Kidney (tissue), 13 donors: ENCODE measurements at regions not wholly inside any gene's neighbourhood (a gene's known extent, or its start where the extent isn't known, plus 50 kb on each side); places are given as distances from the start of the nearest gene placed in this dataset.
A peak's percentile ranks its signal among the peaks of the same experiment; 100 is the strongest.

ENCODE experiments used
- DNase-seq, 5 donors: peaks; one replicate each; pipeline ENCODE4 v3.0.0-alpha.2; 2013 to 2020
- FAIRE-seq: peaks from 2 replicates; lab custom pipeline; 2012; peaks lifted over from hg19 to GRCh38; lab: Jason Lieb, UNC
- H3K27ac ChIP-seq, 2 donors: one replicate each; pipeline ENCODE4 v1.7.0; 2013; ENCODE audit warnings: low read depth in 2 of 2, low read length in 2 of 2, inconsistent platforms in 1 of 2
- H3K27me3 ChIP-seq: one replicate; pipeline ENCODE4 v1.7.1; 2013; ENCODE audit warnings: low read length, inconsistent platforms; ENCODE audit not compliant: control insufficient read depth, insufficient read depth
- H3K36me3 ChIP-seq, 3 donors: one replicate each; pipeline versions ENCODE4 v1.7.0 to v1.7.1; 2013; ENCODE audit warnings: low read length in 3 of 3, control low read depth in 1 of 3, inconsistent platforms in 1 of 3; ENCODE audit not compliant: insufficient read depth in 3 of 3, control insufficient read depth in 2 of 3
- H3K4me1 ChIP-seq, 3 donors: one replicate each; pipeline versions ENCODE4 v1.7.0 to v1.7.1; 2013; ENCODE audit warnings: low read length in 3 of 3, inconsistent platforms in 1 of 3, low read depth in 1 of 3; ENCODE audit not compliant: control insufficient read depth in 2 of 3, insufficient read depth in 2 of 3
- H3K4me3 ChIP-seq, 3 donors: one replicate each; pipeline versions ENCODE4 v1.7.0 to v1.8.1; 2013; ENCODE audit warnings: low read length in 3 of 3, control low read depth in 1 of 3, inconsistent platforms in 1 of 3
- H3K9ac ChIP-seq, 3 donors: one replicate each; pipeline versions ENCODE4 v1.7.0 to v1.7.1; 2013; ENCODE audit warnings: low read length in 3 of 3, control low read depth in 1 of 3, inconsistent platforms in 1 of 3
- H3K9me3 ChIP-seq, 3 donors: one replicate each; pipeline versions ENCODE4 v1.7.0 to v1.7.1; 2013; ENCODE audit warnings: low read length in 3 of 3, control low read depth in 1 of 3, inconsistent platforms in 1 of 3; ENCODE audit not compliant: control insufficient read depth in 2 of 3, insufficient read depth in 1 of 3
- CTCF ChIP-seq: IDR thresholded peaks from 3 replicates; pipeline ENCODE4 v1.5.1; 2012; ENCODE audit warnings: mild to moderate bottlenecking, moderate library complexity, borderline replicate concordance; ENCODE audit not compliant: insufficient read depth; ENCODE audit errors: extremely low read depth
- intact Hi-C: fragments of 100-400 bp; cut with DNase I; formaldehyde crosslinking; loops from one replicate; pipeline ENCODE4 v1.11.1; 2022
- donor health status: control.
- donor health status: control.
- donor health status: control.
- donor health status: control.
- donor health status: control.
- donor health status: DM: yes; HTN: yes; CAD: no.
- donor health status: Normal renal cell carcinoma (clear cell type).

DNA sequence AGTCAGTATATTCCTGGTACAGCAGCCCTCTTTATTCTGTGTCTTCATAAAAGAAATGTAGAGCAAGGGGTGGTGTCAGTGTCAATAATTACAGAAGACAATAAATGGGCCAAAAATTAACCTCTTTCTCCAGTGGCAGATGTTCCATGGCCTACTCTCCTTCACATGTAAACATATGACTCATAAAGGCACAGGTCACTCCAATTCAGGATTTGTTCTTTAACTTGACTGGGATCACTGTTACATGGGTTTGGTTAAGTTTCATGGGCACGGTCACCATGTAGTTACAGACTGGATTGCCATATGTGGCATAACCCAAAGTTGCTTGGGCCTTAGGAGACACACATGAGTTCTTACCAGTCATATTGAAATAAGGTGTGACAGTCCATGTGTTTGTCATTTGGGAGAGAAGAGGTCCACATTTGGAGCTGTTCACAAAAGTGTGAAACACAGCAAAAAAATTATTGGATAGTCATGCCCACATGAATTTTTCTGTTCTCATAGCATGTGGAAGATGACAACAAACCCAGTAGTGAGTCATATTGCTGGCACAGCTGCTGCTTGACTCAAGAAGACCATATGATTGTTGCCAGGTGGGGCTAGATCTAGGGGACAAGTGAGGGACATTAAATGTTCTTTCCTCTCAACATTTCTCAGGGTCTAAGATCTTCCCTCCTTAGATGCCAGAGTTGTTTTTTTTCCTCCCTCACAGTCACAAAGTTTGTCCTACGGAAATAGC is 68.1 kb upstream of the HTR2A start:
- Histone ChIP-seq H3K4me3 (no peak overlapping the region), H3K27ac (no peak overlapping the region), H3K9ac (no peak overlapping the region), H3K27me3 (no peaks in the 10 kb centered on the region), H3K4me1 (no peaks in the 10 kb centered on the region), H3K9me3 (no peaks in the 10 kb centered on the region), H3K36me3 (no peaks in the 10 kb centered on the region)
- TF ChIP-seq CTCF: no peak
- no peak for DNase-seq
- intact Hi-C loops: no loop called here
- FAIRE-seq: no peak

GRCh38 chr13:46963904-46964303 is 67.1 kb upstream of the HTR2A start:
- Histone ChIP-seq H3K27ac (no peak overlapping the region), H3K36me3 (no peaks in the 10 kb centered on the region), H3K4me3 (no peak overlapping the region), H3K9me3 (no peaks in the 10 kb centered on the region), H3K4me1 (no peaks in the 10 kb centered on the region), H3K27me3 (no peaks in the 10 kb centered on the region), H3K9ac (no peak overlapping the region)
- FAIRE-seq (no peak), DNase-seq (peak in 1 of 5 donors; percentile 2)
- no peak for TF ChIP-seq CTCF
- intact Hi-C loops: no loop called here

DNA sequence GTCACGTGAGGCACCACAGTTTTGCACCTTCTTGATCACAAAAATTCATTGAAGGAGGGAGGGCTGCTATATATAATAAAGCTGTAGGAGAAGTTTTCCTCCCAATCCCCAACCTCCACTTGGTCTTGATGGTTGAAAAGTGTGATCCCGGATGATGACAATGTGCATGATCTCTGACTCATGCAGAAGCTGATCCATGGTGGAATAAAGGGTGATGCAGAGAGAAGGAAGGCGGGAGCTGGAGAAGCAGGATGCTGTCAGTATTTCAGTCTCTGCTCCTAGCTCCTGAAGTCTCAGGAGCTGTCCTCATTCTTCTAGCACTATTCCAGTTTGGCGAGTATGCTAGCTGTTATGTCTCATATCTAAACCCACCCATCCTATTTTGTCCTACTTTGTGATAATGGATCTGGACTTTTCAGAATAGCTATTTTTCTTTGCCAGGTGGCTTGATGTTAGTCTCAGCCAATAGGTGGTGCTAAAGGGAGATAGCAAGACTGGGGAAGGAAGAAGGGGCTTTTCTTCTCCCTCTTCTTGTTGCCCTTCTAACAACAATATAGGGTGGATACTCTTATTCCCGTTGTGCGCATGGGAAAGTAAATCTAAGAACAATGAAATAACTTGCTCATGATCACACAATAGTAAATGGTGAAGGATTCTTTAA is 65.6 kb upstream of the HTR2A start:
- H3K27me3 ChIP-seq: no peaks in the 10 kb centered on the region
- no peak overlapping the region for H3K9ac ChIP-seq
- no peaks in the 10 kb centered on the region for H3K4me1 ChIP-seq
- H3K27ac ChIP-seq: no peak overlapping the region
- H3K36me3 ChIP-seq: no peaks in the 10 kb centered on the region
- H3K9me3 ChIP-seq: no peaks in the 10 kb centered on the region
- no peak for TF ChIP-seq CTCF
- intact Hi-C loops: no loop called here
- FAIRE-seq (no peak), DNase-seq (peak in 1 of 5 donors; percentile 2)
- no peak overlapping the region for H3K4me3 ChIP-seq
